PC-3 (cell line): ENCODE measurements at regions not wholly inside any gene's neighbourhood (a gene's known extent, or its start where the extent isn't known, plus 50 kb on each side); places are given as distances from the start of the nearest gene placed in this dataset.

Source experiments
- ATAC-seq: fragments of 200-7000 bp; cut with Tn5 transposase; 2 replicates; pipeline ENCODE4 v1.9.1; 2020; ENCODE audit warnings: mild to moderate bottlenecking, moderate library complexity
- BruUV-seq: library from RNA; stranded (reverse); fragments of 400-500 nt; replicated peaks from 2 replicates; lab custom pipeline; 2021; lab: Mats Ljungman, UMichigan
- CTCF ChIA-PET: fragments of 300-600 bp; sonication (Branson Sonifier 250); formaldehyde crosslinking; loops from one replicate; lab custom pipeline; 2022; ENCODE audit warnings: antibody characterized with exemption; lab: Charles Lee
- POLR2A ChIA-PET: fragments of 300-600 bp; sonication (Branson Sonifier 250); formaldehyde crosslinking; loops from one replicate; lab custom pipeline; 2022; ENCODE audit warnings: antibody characterized with exemption; ENCODE audit not compliant: unreplicated experiment; lab: Charles Lee
- DNase-seq: peaks from one replicate; pipeline ENCODE4 v3.0.0-alpha.2; 2015
- H2AFZ ChIP-seq: fragments of 300-600 bp; sonication (generic); 2 replicates; pipeline ENCODE4 v1.6.0; 2016; ENCODE audit warnings: antibody characterized with exemption, low read length
- H3F3A ChIP-seq: fragments of 300-600 bp; sonication (generic); one replicate; pipeline ENCODE4 v1.6.0; 2017; ENCODE audit warnings: antibody characterized with exemption, low read length, control low read depth, mild to moderate bottlenecking; ENCODE audit not compliant: unreplicated experiment
- H3K27ac ChIP-seq: fragments of 300-600 bp; sonication (generic); 2 replicates; pipeline ENCODE4 v1.5.1; 2016; ENCODE audit warnings: mild to moderate bottlenecking, low read length
- H3K27me3 ChIP-seq: fragments of 300-600 bp; sonication (generic); 2 replicates; pipeline ENCODE4 v1.6.1; 2016; ENCODE audit warnings: low read length, mixed read lengths
- H3K36me3 ChIP-seq: fragments of 300-600 bp; sonication (generic); 2 replicates; pipeline ENCODE4 v1.6.1; 2016; ENCODE audit warnings: low read depth, mixed run types, low read length, mixed read lengths
- H3K4me1 ChIP-seq: fragments of 300-600 bp; sonication (generic); 2 replicates; pipeline ENCODE4 v1.5.1; 2016; ENCODE audit warnings: low read length; ENCODE audit not compliant: insufficient read depth
- H3K4me2 ChIP-seq: fragments of 300-600 bp; sonication (generic); 2 replicates; pipeline ENCODE4 v1.6.0; 2016; ENCODE audit warnings: low read length
- H3K4me3 ChIP-seq: fragments of 300-600 bp; sonication (generic); 2 replicates; pipeline ENCODE4 v1.5.1; 2016; ENCODE audit warnings: mild to moderate bottlenecking, low read length, mixed read lengths
- H3K79me2 ChIP-seq: fragments of 300-600 bp; sonication (generic); 2 replicates; pipeline ENCODE4 v1.6.1; 2017; ENCODE audit warnings: low read length, mixed read lengths
- H3K9ac ChIP-seq: fragments of 300-600 bp; sonication (generic); 2 replicates; pipeline ENCODE4 v1.6.0; 2016; ENCODE audit warnings: mild to moderate bottlenecking, low read length
- H3K9me2 ChIP-seq: fragments of 300-600 bp; sonication (generic); replicated peaks from 2 replicates; pipeline ENCODE4 v1.6.1; 2016; ENCODE audit warnings: mixed run types, low read length, mixed read lengths
- H3K9me3 ChIP-seq: fragments of 300-600 bp; sonication (generic); 2 replicates; pipeline ENCODE4 v1.6.1; 2016; ENCODE audit warnings: low read length, mixed read lengths
- H4K20me1 ChIP-seq: fragments of 300-600 bp; sonication (generic); 2 replicates; pipeline ENCODE4 v1.6.1; 2016; ENCODE audit warnings: low read length, mixed read lengths
- EZH2 ChIP-seq: fragments of 300-600 bp; sonication (generic); IDR thresholded peaks from one replicate; pipeline ENCODE4 v1.6.1; 2017; ENCODE audit warnings: antibody characterized with exemption, mild to moderate bottlenecking, low read length; ENCODE audit not compliant: unreplicated experiment
- EZH2phosphoT487 ChIP-seq: fragments of 300-600 bp; sonication (generic); IDR thresholded peaks from 2 replicates; pipeline ENCODE4 v1.6.1; 2018; ENCODE audit warnings: mild to moderate bottlenecking, antibody characterized with exemption, low read length, borderline replicate concordance
- intact Hi-C: fragments of 100-400 bp; cut with micrococcal nuclease; formaldehyde crosslinking; loops from 2 replicates; pipeline ENCODE4 v1.9.0; 2023
- TF ChIP-seq, protein P1 (sequence below): fragments of 300-600 bp; sonication (generic); conservative IDR thresholded peaks from 2 replicates; pipeline ENCODE4 v1.5.1; 2017; ENCODE audit warnings: antibody characterized with exemption, low read depth, mild to moderate bottlenecking, low read length

DNA sequence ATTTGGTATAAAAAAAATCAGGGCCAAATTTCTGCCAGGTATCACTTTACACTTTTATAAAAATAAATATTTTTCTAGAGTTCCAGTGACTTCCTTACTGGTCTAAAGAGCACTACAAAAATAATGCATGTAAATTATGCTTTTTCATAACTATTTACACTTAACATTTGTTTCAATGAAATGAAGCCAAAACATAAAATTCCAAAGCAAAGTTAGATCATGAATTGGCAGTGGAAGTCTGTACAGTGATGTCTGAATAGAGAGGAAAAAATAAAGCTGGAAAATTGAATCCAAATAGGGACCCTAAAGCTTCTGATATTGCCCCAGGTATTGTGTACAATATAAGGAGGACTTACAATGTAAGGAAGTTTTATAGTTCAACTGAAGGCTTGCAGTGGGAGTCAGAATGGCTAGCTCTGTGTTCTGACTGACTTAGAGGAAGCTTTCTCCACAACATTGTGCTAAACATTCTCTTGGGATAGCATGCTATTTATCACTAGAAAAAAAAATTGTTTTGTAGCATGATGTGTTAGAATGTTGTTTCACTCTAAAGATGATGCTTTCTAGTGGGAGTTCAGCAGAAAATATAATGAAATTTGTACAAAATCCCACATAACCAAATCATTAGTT lies 288.2 kb upstream of the UGT8 start:
- no peak overlapping the region for H3K4me2 ChIP-seq
- H4K20me1 ChIP-seq: no peaks in the 10 kb centered on the region
- no peak overlapping the region for H3K9ac ChIP-seq
- H3K4me3 ChIP-seq: no peak overlapping the region
- no peaks in the 10 kb centered on the region for H3K79me2 ChIP-seq
- H3K27me3 ChIP-seq: no peaks in the 10 kb centered on the region
- H2AFZ ChIP-seq: no peak overlapping the region
- H3K9me2 ChIP-seq: no peaks in the 10 kb centered on the region
- ChIA-PET CTCF (no interaction called here), POLR2A (no interaction called here)
- DNase-seq (no peak), ATAC-seq (no peak)
- intact Hi-C loops: no loop called here
- H3K9me3 ChIP-seq: no peaks in the 10 kb centered on the region
- no peaks in the 10 kb centered on the region for H3K4me1 ChIP-seq
- no peaks in the 10 kb centered on the region for H3K36me3 ChIP-seq
- TF ChIP-seq EZH2phosphoT487: no peak
- TF ChIP-seq, protein P1, sequence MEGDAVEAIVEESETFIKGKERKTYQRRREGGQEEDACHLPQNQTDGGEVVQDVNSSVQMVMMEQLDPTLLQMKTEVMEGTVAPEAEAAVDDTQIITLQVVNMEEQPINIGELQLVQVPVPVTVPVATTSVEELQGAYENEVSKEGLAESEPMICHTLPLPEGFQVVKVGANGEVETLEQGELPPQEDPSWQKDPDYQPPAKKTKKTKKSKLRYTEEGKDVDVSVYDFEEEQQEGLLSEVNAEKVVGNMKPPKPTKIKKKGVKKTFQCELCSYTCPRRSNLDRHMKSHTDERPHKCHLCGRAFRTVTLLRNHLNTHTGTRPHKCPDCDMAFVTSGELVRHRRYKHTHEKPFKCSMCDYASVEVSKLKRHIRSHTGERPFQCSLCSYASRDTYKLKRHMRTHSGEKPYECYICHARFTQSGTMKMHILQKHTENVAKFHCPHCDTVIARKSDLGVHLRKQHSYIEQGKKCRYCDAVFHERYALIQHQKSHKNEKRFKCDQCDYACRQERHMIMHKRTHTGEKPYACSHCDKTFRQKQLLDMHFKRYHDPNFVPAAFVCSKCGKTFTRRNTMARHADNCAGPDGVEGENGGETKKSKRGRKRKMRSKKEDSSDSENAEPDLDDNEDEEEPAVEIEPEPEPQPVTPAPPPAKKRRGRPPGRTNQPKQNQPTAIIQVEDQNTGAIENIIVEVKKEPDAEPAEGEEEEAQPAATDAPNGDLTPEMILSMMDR: no peak
- no peak for TF ChIP-seq EZH2
- no peaks in the 10 kb centered on the region for H3F3A ChIP-seq
- BruUV-seq: no TSS peak
- no peak overlapping the region for H3K27ac ChIP-seq

DNA sequence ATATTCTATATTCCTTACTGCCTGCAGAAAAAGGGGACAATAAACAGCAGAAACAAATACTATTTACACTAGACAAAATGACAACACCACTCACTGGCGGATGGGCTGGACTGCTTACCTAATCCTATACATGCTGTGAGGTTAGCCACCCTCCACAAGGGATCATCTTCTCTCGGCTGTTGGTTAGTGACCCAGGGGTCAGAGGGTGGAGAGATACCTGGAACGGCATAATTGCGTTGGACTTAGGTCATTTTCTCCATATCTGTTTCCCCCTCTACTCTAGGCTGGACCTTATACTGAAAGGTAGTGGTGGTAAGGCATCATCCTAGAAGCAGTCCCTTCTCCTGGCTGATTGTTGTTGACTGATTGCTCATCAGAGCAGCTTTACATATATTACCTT lies 286.8 kb upstream of the UGT8 start:
- Histone ChIP-seq H3K9ac (no peak overlapping the region), H3K4me1 (no peaks in the 10 kb centered on the region), H3F3A (no peaks in the 10 kb centered on the region), H3K9me3 (no peaks in the 10 kb centered on the region), H2AFZ (no peak overlapping the region), H3K9me2 (no peaks in the 10 kb centered on the region), H3K4me3 (no peak overlapping the region), H3K4me2 (no peak overlapping the region), H3K27me3 (no peaks in the 10 kb centered on the region), H4K20me1 (no peaks in the 10 kb centered on the region), H3K27ac (no peak overlapping the region), H3K36me3 (no peaks in the 10 kb centered on the region), H3K79me2 (no peaks in the 10 kb centered on the region)
- ATAC-seq (no peak), DNase-seq (no peak)
- CTCF ChIA-PET: no interaction called here
- POLR2A ChIA-PET: no interaction called here
- intact Hi-C loops: no loop called here
- no TSS peak for BruUV-seq
- no peak for TF ChIP-seq EZH2phosphoT487
- TF ChIP-seq, protein P1: no peak
- TF ChIP-seq EZH2: no peak

DNA sequence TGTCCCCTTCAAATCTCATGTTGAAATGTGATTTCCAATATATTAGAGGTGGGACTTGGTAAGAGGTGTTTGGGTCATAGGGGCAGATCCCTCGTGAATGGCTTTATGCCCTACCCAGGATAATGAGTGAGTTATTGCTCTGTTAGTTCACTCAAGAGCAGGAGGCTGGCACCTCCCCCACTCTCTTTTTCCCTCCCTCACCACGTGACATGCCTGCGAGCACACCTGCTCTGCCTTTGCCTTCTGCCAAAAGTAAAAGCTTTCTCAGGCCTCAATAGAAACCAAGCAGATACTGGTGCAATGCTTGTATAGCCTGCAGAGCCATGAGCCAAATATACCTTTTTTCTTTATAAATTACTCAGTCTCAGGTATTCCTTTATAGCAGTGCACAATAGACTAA lies 286.3 kb upstream of the UGT8 start:
- POLR2A ChIA-PET: no interaction called here
- Histone ChIP-seq H3K4me1 (no peaks in the 10 kb centered on the region), H2AFZ (no peak overlapping the region), H3K9me3 (no peaks in the 10 kb centered on the region), H3K27ac (no peak overlapping the region), H4K20me1 (no peaks in the 10 kb centered on the region), H3K4me3 (no peak overlapping the region), H3F3A (no peaks in the 10 kb centered on the region), H3K27me3 (no peaks in the 10 kb centered on the region), H3K36me3 (no peaks in the 10 kb centered on the region), H3K9me2 (no peaks in the 10 kb centered on the region), H3K9ac (no peak overlapping the region), H3K4me2 (no peak overlapping the region), H3K79me2 (no peaks in the 10 kb centered on the region)
- intact Hi-C loops: no loop called here
- BruUV-seq: no TSS peak
- CTCF ChIA-PET: no interaction called here
- DNase-seq: no peak
- ATAC-seq: no peak
- TF ChIP-seq EZH2phosphoT487 (no peak), EZH2 (no peak)
- TF ChIP-seq, protein P1: no peak
